HCT116 (cell line): ENCODE measurements at regions not wholly inside any gene's neighbourhood (a gene's known extent, or its start where the extent isn't known, plus 50 kb on each side); places are given as distances from the start of the nearest gene placed in this dataset.

Experiments
- ATAC-seq: fragments of 200-7000 bp; cut with Tn5 transposase; 2 replicates; pipeline ENCODE4 v1.9.1; 2020; ENCODE audit warnings: mild to moderate bottlenecking, moderate library complexity
- BruUV-seq: library from RNA; stranded (reverse); fragments of 400-500 nt; replicated peaks from 2 replicates; lab custom pipeline; 2021; lab: Mats Ljungman, UMichigan
- CTCF ChIA-PET: fragments of 300-600 bp; sonication (Branson Sonifier 250); formaldehyde crosslinking; loops from one replicate; lab custom pipeline; 2021; ENCODE audit warnings: antibody characterized with exemption; lab: Charles Lee
- POLR2A ChIA-PET: fragments of 300-600, 350-600 bp; sonication (Branson Sonifier 250); formaldehyde crosslinking; loops from one replicate; lab custom pipeline; 2021; ENCODE audit warnings: antibody characterized with exemption; lab: Charles Lee
- RAD21 ChIA-PET, 2 experiments: fragments of 300-600 bp; sonication (Branson Sonifier 250); formaldehyde crosslinking; loops; one replicate each; lab custom pipeline; 2023; ENCODE audit warnings: low total read pairs in 2 of 2; ENCODE audit not compliant: uncharacterized antibody in 2 of 2, unreplicated experiment in 2 of 2, low non-redundant PET in 1 of 2; lab: Charles Lee
- DNase-seq: peaks from one replicate; pipeline ENCODE4 v3.0.0-alpha.2; 2010; ENCODE audit warnings: low read depth, low spot score
- H2AFZ ChIP-seq: fragments of 200-600 bp; shearing (Covaris generic), sonication (generic); 2 replicates; pipeline ENCODE4 v1.6.1; 2017; ENCODE audit warnings: low read depth, mixed run types, mixed read lengths, antibody characterized with exemption, low read length; ENCODE audit not compliant: poor library complexity, severe bottlenecking
- H3K27ac ChIP-seq: 2 replicates; pipeline ENCODE4 v1.5.1; 2012; ENCODE audit warnings: low read depth, low read length
- H3K27me3 ChIP-seq: fragments of 200-600 bp; sonication (generic); 2 replicates; pipeline ENCODE4 v1.6.1; 2016; ENCODE audit warnings: mixed run types, low read length, mixed read lengths; ENCODE audit not compliant: insufficient read depth
- H3K36me3 ChIP-seq, 2 experiments: fragments of 200-500 bp in 1 of 2; fragments of 200-600 bp in 1 of 2; sonication (Bioruptor generic) in 1 of 2; sonication (generic) in 1 of 2; 2 replicates each; pipeline versions ENCODE4 v1.5.1 to v1.6.1; 2014 to 2016; ENCODE audit warnings: low read length in 2 of 2, inconsistent platforms in 1 of 2, mixed read lengths in 1 of 2, mixed run types in 1 of 2; ENCODE audit not compliant: insufficient read depth in 2 of 2, control insufficient read depth in 1 of 2
- H3K4me1 ChIP-seq, 2 experiments: fragments of 200-600 bp in 1 of 2; sonication (generic) in 1 of 2; 2 replicates each; pipeline versions ENCODE4 v1.5.1 to v1.6.1; 2012 to 2017; ENCODE audit warnings: low read length in 2 of 2, inconsistent platforms in 1 of 2, mild to moderate bottlenecking in 1 of 2, mixed read lengths in 1 of 2, mixed run types in 1 of 2, moderate library complexity in 1 of 2; ENCODE audit not compliant: insufficient read depth in 2 of 2, control insufficient read depth in 1 of 2
- H3K4me2 ChIP-seq: fragments of 200-600 bp; sonication (generic); 2 replicates; pipeline ENCODE4 v1.6.1; 2017; ENCODE audit warnings: mixed run types, low read length, mixed read lengths
- H3K4me3 ChIP-seq, 2 experiments: fragments of 200-600 bp in 1 of 2; sonication (generic) in 1 of 2; replicated peaks in 1 of 2; 2 replicates each; pipeline ENCODE4 v1.5.1; 2011 to 2016; ENCODE audit warnings: low read length in 2 of 2, control low read depth in 1 of 2, low read depth in 1 of 2, mild to moderate bottlenecking in 1 of 2, mixed read lengths in 1 of 2, mixed run types in 1 of 2
- H3K79me2 ChIP-seq: fragments of 200-600 bp; sonication (generic); 2 replicates; pipeline ENCODE4 v1.6.1; 2017; ENCODE audit warnings: mild to moderate bottlenecking, mixed run types, low read length, moderate library complexity, mixed read lengths; ENCODE audit not compliant: insufficient read depth
- H3K9ac ChIP-seq: fragments of 200-600 bp; sonication (generic); 2 replicates; pipeline ENCODE4 v1.6.1; 2016; ENCODE audit warnings: low read length, mixed read lengths
- H3K9me2 ChIP-seq: fragments of 200-600 bp; sonication (generic), shearing (Covaris generic); 2 replicates; pipeline ENCODE4 v1.6.1; 2017; ENCODE audit warnings: mixed run types, mild to moderate bottlenecking, moderate library complexity; ENCODE audit not compliant: insufficient read depth
- H3K9me3 ChIP-seq, 2 experiments: fragments of 200-500 bp in 1 of 2; fragments of 200-600 bp in 1 of 2; sonication (Bioruptor generic) in 1 of 2; sonication (generic) in 1 of 2; 2 replicates each; pipeline ENCODE4 v1.6.1; 2014 to 2017; ENCODE audit warnings: low read length in 2 of 2, mixed read lengths in 2 of 2, inconsistent platforms in 1 of 2, low read depth in 1 of 2, mild to moderate bottlenecking in 1 of 2, mixed run types in 1 of 2, moderate library complexity in 1 of 2; ENCODE audit not compliant: control insufficient read depth in 1 of 2, insufficient read depth in 1 of 2
- H4K20me1 ChIP-seq: fragments of 200-600 bp; sonication (generic), shearing (Covaris generic); 2 replicates; pipeline ENCODE4 v1.6.1; 2017; ENCODE audit warnings: mixed run types, mild to moderate bottlenecking, moderate library complexity; ENCODE audit not compliant: insufficient read depth
- CBX3 ChIP-seq: IDR thresholded peaks from 2 replicates; pipeline ENCODE4 v1.6.1; 2012; ENCODE audit warnings: low read depth
- CEBPB ChIP-seq: IDR thresholded peaks from 2 replicates; pipeline ENCODE4 v1.6.1; 2012; ENCODE audit warnings: low read depth
- CTCF ChIP-seq, 3 experiments: fragments of 200-600 bp in 1 of 3; sonication (generic) in 1 of 3; IDR thresholded peaks in 2 of 3; conservative IDR thresholded peaks in 1 of 3; 2 replicates each; pipeline ENCODE4 v1.5.1; 2012 to 2017; ENCODE audit warnings: low read depth in 2 of 3, low read length in 2 of 3, antibody characterized with exemption in 1 of 3, borderline replicate concordance in 1 of 3, control low read depth in 1 of 3, mild to moderate bottlenecking in 1 of 3, mixed read lengths in 1 of 3, mixed run types in 1 of 3, moderate library complexity in 1 of 3; ENCODE audit not compliant: insufficient read depth in 1 of 3
- FOSL1 ChIP-seq: IDR thresholded peaks from 2 replicates; pipeline ENCODE4 v1.6.1; 2012; ENCODE audit warnings: low read depth
- MAX ChIP-seq: IDR thresholded peaks from 2 replicates; pipeline ENCODE4 v1.6.1; 2012
- POLR2A ChIP-seq: IDR thresholded peaks from 2 replicates; pipeline ENCODE4 v1.7.0; 2011; ENCODE audit warnings: borderline replicate concordance; ENCODE audit not compliant: insufficient read depth, insufficient read length; ENCODE audit errors: extremely low read depth
- POLR2AphosphoS5 ChIP-seq: IDR thresholded peaks from 2 replicates; pipeline ENCODE4 v1.6.1; 2011; ENCODE audit warnings: mild to moderate bottlenecking, low read depth, low read length, moderate library complexity
- SIN3A ChIP-seq: IDR thresholded peaks from 2 replicates; pipeline ENCODE4 v1.6.1; 2012; ENCODE audit warnings: low read depth
- TCF7L2 ChIP-seq: IDR thresholded peaks from 2 replicates; pipeline ENCODE4 v1.7.0; 2011; ENCODE audit warnings: borderline replicate concordance, inconsistent platforms; ENCODE audit not compliant: insufficient read depth, insufficient read length; ENCODE audit errors: extremely low read depth
- YY1 ChIP-seq: IDR thresholded peaks from 2 replicates; pipeline ENCODE4 v1.6.1; 2011; ENCODE audit warnings: low read length, low read depth, moderate library complexity, mild to moderate bottlenecking; ENCODE audit not compliant: insufficient replicate concordance; ENCODE audit errors: extremely low read depth
- intact Hi-C: fragments of 100-400 bp; cut with micrococcal nuclease; formaldehyde crosslinking; loops from 2 replicates; pipeline ENCODE4 v1.10.0; 2022

- H3K36me3 ChIP-seq: no peaks in the 10 kb centered on the region
- DNase-seq (no peak), ATAC-seq (no peak)
- H3K4me3 ChIP-seq: no peak overlapping the region
- TF ChIP-seq SIN3A (no peak), CBX3 (no peak), TCF7L2 (no peak), MAX (no peak), CEBPB (no peak), POLR2A (no peak), FOSL1 (no peak), YY1 (no peak), CTCF (IDR thresholded peaks at IDR 0.05 in 2 of 3, conservative IDR thresholded peaks at IDR 0.05 in 1 of 3; ENCODE audit: borderline replicate concordance in 1 of 3, insufficient read depth in 1 of 3, low read depth in 2 of 3, low read length in 2 of 3) (no peak), POLR2AphosphoS5 (no peak)
- no peaks in the 10 kb centered on the region for H3K9me2 ChIP-seq
- no TSS peak for BruUV-seq
- no peak overlapping the region for H3K9ac ChIP-seq
- intact Hi-C loops: no loop called here
- H3K27me3 ChIP-seq: no peaks in the 10 kb centered on the region
- no peaks in the 10 kb centered on the region for H3K4me1 ChIP-seq
- ChIA-PET POLR2A (no interaction called here), RAD21 (no interaction called here), CTCF (no interaction called here)
- no peaks in the 10 kb centered on the region for H4K20me1 ChIP-seq
- H2AFZ ChIP-seq: no peak overlapping the region
- no peaks in the 10 kb centered on the region for H3K79me2 ChIP-seq
- no peak overlapping the region for H3K27ac ChIP-seq
- no peaks in the 10 kb centered on the region for H3K9me3 ChIP-seq
- no peak overlapping the region for H3K4me2 ChIP-seq
These were observed 55.4 kb upstream of the AMOT start for GRCh38 chrX:112896051-112896450.
